ENCODE measurements at regions not wholly inside any gene's neighbourhood (a gene's known extent, or its start where the extent isn't known, plus 50 kb on each side); places are given as distances from the start of the nearest gene placed in this dataset.

DNA sequence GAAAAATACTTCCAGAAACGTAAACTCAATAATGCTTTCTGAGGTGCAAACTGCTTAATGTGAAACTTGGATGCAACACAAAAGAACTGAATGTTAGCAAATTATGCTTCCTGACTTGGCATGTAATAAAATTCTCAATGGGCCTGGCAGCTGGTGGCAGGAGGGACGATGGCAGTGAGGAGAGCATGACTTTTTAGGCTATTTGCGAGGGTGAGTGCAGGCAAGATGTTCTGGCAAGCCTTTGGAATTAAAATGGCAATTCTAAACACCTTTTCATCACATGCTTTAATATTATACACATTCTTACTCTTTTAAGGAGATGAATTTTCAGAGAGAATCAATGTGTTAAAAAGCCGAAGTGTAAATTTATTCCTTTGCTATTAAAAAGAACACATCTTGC, 224.8 kb upstream of the CDH4 start:
- TF ChIP-seq, protein P1, sequence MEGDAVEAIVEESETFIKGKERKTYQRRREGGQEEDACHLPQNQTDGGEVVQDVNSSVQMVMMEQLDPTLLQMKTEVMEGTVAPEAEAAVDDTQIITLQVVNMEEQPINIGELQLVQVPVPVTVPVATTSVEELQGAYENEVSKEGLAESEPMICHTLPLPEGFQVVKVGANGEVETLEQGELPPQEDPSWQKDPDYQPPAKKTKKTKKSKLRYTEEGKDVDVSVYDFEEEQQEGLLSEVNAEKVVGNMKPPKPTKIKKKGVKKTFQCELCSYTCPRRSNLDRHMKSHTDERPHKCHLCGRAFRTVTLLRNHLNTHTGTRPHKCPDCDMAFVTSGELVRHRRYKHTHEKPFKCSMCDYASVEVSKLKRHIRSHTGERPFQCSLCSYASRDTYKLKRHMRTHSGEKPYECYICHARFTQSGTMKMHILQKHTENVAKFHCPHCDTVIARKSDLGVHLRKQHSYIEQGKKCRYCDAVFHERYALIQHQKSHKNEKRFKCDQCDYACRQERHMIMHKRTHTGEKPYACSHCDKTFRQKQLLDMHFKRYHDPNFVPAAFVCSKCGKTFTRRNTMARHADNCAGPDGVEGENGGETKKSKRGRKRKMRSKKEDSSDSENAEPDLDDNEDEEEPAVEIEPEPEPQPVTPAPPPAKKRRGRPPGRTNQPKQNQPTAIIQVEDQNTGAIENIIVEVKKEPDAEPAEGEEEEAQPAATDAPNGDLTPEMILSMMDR (IDR thresholded peaks at IDR 0.05) = no peak
- no peak for TF ChIP-seq POLR2A (IDR thresholded peaks at IDR 0.05)

Measured in uterus (tissue), 2 donors.